ENCODE measurements at regions not wholly inside any gene's neighbourhood (a gene's known extent, or its start where the extent isn't known, plus 50 kb on each side); places are given as distances from the start of the nearest gene placed in this dataset.

DNA sequence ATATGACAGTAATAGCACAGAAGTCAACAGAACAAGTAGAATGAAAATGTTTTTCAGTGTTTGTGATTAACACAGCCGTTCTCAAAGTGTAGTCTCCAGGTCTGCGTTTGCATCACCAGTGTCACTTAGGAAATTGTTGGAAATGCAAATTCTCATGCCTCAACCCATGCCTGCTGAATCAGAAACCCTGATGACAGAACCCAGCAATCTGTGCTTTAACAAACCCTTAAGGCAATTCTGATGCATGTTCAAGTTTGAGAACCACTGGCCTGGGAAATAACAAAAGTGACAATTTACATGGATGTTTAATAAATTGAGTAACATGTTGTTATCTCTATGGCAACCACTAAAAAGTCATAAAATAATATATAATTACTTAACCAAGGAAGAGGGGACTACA, 103.1 kb upstream of the ATP11B start:
- TF ChIP-seq CTCF (IDR thresholded peaks at IDR 0.05; ENCODE audit: low read length) (no peak), EZH2 (IDR thresholded peaks at IDR 0.05; ENCODE audit: borderline replicate concordance, low read length) (no peak)

All from OCI-LY1 (cell line).